WTC11 (cell line): ENCODE measurements at regions not wholly inside any gene's neighbourhood (a gene's known extent, or its start where the extent isn't known, plus 50 kb on each side); places are given as distances from the start of the nearest gene placed in this dataset.

Source experiments
- ATAC-seq: fragments of 200-7000 bp; cut with Tn5 transposase; 2 replicates; pipeline ENCODE4 v1.10.0; 2021; ENCODE audit warnings: mild to moderate bottlenecking, moderate library complexity
- CTCF ChIA-PET: fragments of 300-600 bp; sonication (Branson Sonifier 250); formaldehyde crosslinking; loops from one replicate; lab custom pipeline; 2021; ENCODE audit warnings: antibody characterized with exemption; lab: Charles Lee
- POLR2A ChIA-PET: fragments of 350-600 bp; sonication (Branson Sonifier 250); formaldehyde crosslinking; loops from one replicate; lab custom pipeline; 2021; ENCODE audit warnings: antibody characterized with exemption; lab: Charles Lee
- DNase-seq: peaks from one replicate; pipeline ENCODE4 v3.0.0; 2021; ENCODE audit warnings: low spot score
- H3K27ac Mint-ChIP-seq: 2 replicates; pipeline ENCODE4 v1.8.0; 2021; ENCODE audit warnings: mixed read lengths
- H3K27me3 Mint-ChIP-seq: 2 replicates; pipeline ENCODE4 v1.8.0; 2021; ENCODE audit warnings: low read depth, mild to moderate bottlenecking, moderate library complexity, mixed read lengths
- H3K36me3 Mint-ChIP-seq: 2 replicates; pipeline ENCODE4 v1.8.0; 2021; ENCODE audit warnings: mixed read lengths
- H3K4me1 Mint-ChIP-seq: 2 replicates; pipeline ENCODE4 v1.8.0; 2022; ENCODE audit warnings: mixed read lengths
- H3K4me3 Mint-ChIP-seq: 2 replicates; pipeline ENCODE4 v1.8.0; 2021; ENCODE audit warnings: mild to moderate bottlenecking, moderate library complexity, mixed read lengths
- H3K9me3 Mint-ChIP-seq: 2 replicates; pipeline ENCODE4 v1.8.0; 2021; ENCODE audit warnings: mixed read lengths
- CREB1 ChIP-seq: sonication (generic); formaldehyde crosslinking; IDR thresholded peaks from 2 replicates; pipeline ENCODE4 v1.8.0; 2023; ENCODE audit warnings: mild to moderate bottlenecking, missing genetic modification reagents
- CREM ChIP-seq: sonication (generic); formaldehyde crosslinking; IDR thresholded peaks from 2 replicates; pipeline ENCODE4 v1.8.1; 2022; ENCODE audit warnings: mild to moderate bottlenecking, missing genetic modification reagents, moderate library complexity
- ESRRA ChIP-seq: sonication (generic); formaldehyde crosslinking; IDR thresholded peaks from 2 replicates; pipeline ENCODE4 v1.8.1; 2022; ENCODE audit warnings: mild to moderate bottlenecking, missing genetic modification reagents, borderline replicate concordance
- GRHL2 ChIP-seq: fragments of 250-450 bp; sonication (Bioruptor Pico); IDR thresholded peaks from 2 replicates; pipeline ENCODE4 v1.8.0; 2022; ENCODE audit warnings: mild to moderate bottlenecking, moderate library complexity; ENCODE audit not compliant: insufficient replicate concordance, severe bottlenecking
- IRF2 ChIP-seq: sonication (generic); formaldehyde crosslinking; IDR thresholded peaks from 2 replicates; pipeline ENCODE4 v1.8.0; 2022; ENCODE audit warnings: low read depth, missing genetic modification reagents, borderline replicate concordance
- JAZF1 ChIP-seq: fragments of 250-450 bp; sonication (Bioruptor Pico); IDR thresholded peaks from 2 replicates; pipeline ENCODE4 v1.9.0; 2021; ENCODE audit warnings: moderate library complexity, mild to moderate bottlenecking, inconsistent platforms
- KAT7 ChIP-seq: sonication (generic); formaldehyde crosslinking; IDR thresholded peaks from 2 replicates; pipeline ENCODE4 v1.8.1; 2023; ENCODE audit warnings: missing genetic modification reagents, mild to moderate bottlenecking, borderline replicate concordance
- MXD4 ChIP-seq: fragments of 250-450 bp; sonication (Bioruptor Pico); IDR thresholded peaks from 2 replicates; pipeline ENCODE4 v1.8.0; 2021; ENCODE audit warnings: mild to moderate bottlenecking, moderate library complexity, borderline replicate concordance
- NR2C2 ChIP-seq: sonication (generic); formaldehyde crosslinking; IDR thresholded peaks from 2 replicates; pipeline ENCODE4 v1.8.0; 2022; ENCODE audit warnings: mild to moderate bottlenecking, missing genetic modification reagents
- OVOL2 ChIP-seq: fragments of 250-450 bp; sonication (Bioruptor Pico); IDR thresholded peaks from 2 replicates; pipeline ENCODE4 v1.9.0; 2021; ENCODE audit warnings: mild to moderate bottlenecking, borderline replicate concordance
- PRRX2 ChIP-seq: fragments of 250-450 bp; sonication (Bioruptor Pico); IDR thresholded peaks from 2 replicates; pipeline ENCODE4 v1.8.0; 2021; ENCODE audit warnings: mild to moderate bottlenecking
- SP1 ChIP-seq: sonication (generic); formaldehyde crosslinking; conservative IDR thresholded peaks from 2 replicates; pipeline ENCODE4 v1.8.1; 2022; ENCODE audit warnings: missing genetic modification reagents
- ZBTB21 ChIP-seq: sonication (generic); formaldehyde crosslinking; IDR thresholded peaks from 2 replicates; pipeline ENCODE4 v1.8.1; 2023; ENCODE audit warnings: mild to moderate bottlenecking, missing genetic modification reagents, borderline replicate concordance
- ZNF263 ChIP-seq: sonication (generic); formaldehyde crosslinking; IDR thresholded peaks from 2 replicates; pipeline ENCODE4 v1.8.1; 2022; ENCODE audit warnings: low read depth, mild to moderate bottlenecking, moderate library complexity, missing genetic modification reagents
- ZNF317 ChIP-seq: sonication (generic); formaldehyde crosslinking; IDR thresholded peaks from 2 replicates; pipeline ENCODE4 v1.8.1; 2023; ENCODE audit warnings: low read depth, mild to moderate bottlenecking, moderate library complexity, missing genetic modification reagents, borderline replicate concordance
- ZNF416 ChIP-seq: fragments of 250-450 bp; sonication (Bioruptor Pico); IDR thresholded peaks from 2 replicates; pipeline ENCODE4 v1.9.0; 2021; ENCODE audit warnings: mild to moderate bottlenecking, inconsistent platforms
- ZNF423 ChIP-seq: fragments of 250-450 bp; sonication (Bioruptor Pico); IDR thresholded peaks from 2 replicates; pipeline ENCODE4 v2.1.2; 2022; ENCODE audit warnings: mild to moderate bottlenecking, moderate library complexity
- TF ChIP-seq, protein P1 (sequence below): sonication (generic); formaldehyde crosslinking; IDR thresholded peaks from 2 replicates; pipeline ENCODE4 v1.8.1; 2023; ENCODE audit warnings: mild to moderate bottlenecking, missing genetic modification reagents
- TF ChIP-seq, protein P2 (sequence below): sonication (generic); formaldehyde crosslinking; IDR thresholded peaks from 2 replicates; pipeline ENCODE4 v1.8.0; 2023; ENCODE audit warnings: mild to moderate bottlenecking, missing genetic modification reagents
- TF ChIP-seq, protein P3 (sequence below): fragments of 250-450 bp; sonication (Bioruptor Pico); IDR thresholded peaks from 2 replicates; pipeline ENCODE4 v1.9.0; 2021; ENCODE audit warnings: mild to moderate bottlenecking
- TF ChIP-seq, protein P4 (sequence below): sonication (generic); formaldehyde crosslinking; IDR thresholded peaks from 2 replicates; pipeline ENCODE4 v1.8.1; 2022; ENCODE audit warnings: missing genetic modification reagents, borderline replicate concordance
- TF ChIP-seq, protein P5 (sequence below): sonication (generic); formaldehyde crosslinking; IDR thresholded peaks from 2 replicates; pipeline ENCODE4 v1.8.1; 2022; ENCODE audit warnings: mild to moderate bottlenecking, missing genetic modification reagents, moderate library complexity, borderline replicate concordance
- TF ChIP-seq, protein P6 (sequence below): sonication (generic); formaldehyde crosslinking; IDR thresholded peaks from 2 replicates; pipeline ENCODE4 v1.8.1; 2023; ENCODE audit warnings: mild to moderate bottlenecking, moderate library complexity, missing genetic modification reagents

DNA sequence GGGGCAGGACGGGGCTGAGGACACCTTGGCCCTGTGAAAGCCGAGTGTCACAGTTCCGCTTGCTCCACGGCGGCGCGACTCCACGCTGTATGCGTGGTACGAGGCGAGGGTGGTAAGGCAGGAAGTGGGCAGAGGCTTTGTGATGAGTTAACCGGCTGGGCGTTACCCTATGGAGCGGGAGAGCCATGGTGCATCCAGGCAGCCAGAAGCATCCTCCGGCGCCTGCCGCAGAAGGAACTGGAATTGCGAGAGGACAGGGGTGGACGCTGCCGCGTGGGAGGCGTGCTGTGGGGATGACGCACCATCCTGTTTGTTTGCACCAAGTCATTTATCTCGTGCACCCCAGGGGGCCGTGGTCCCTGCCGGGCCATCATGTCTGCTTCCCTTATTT lies 643.9 kb downstream of the BRD1 start (continued):
- TF ChIP-seq, protein P1, sequence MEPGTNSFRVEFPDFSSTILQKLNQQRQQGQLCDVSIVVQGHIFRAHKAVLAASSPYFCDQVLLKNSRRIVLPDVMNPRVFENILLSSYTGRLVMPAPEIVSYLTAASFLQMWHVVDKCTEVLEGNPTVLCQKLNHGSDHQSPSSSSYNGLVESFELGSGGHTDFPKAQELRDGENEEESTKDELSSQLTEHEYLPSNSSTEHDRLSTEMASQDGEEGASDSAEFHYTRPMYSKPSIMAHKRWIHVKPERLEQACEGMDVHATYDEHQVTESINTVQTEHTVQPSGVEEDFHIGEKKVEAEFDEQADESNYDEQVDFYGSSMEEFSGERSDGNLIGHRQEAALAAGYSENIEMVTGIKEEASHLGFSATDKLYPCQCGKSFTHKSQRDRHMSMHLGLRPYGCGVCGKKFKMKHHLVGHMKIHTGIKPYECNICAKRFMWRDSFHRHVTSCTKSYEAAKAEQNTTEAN (CRISPR knock-in tag): no peak
- no peak for TF ChIP-seq PRRX2 (CRISPR knock-in tag)
- TF ChIP-seq ZNF317 (CRISPR knock-in tag): no peak
- TF ChIP-seq CREM: no peak
- no peak for TF ChIP-seq NR2C2 (CRISPR knock-in tag)
- TF ChIP-seq OVOL2 (CRISPR knock-in tag): no peak
- TF ChIP-seq SP1: no peak
- no peak for TF ChIP-seq ZNF263 (CRISPR knock-in tag)
- TF ChIP-seq, protein P2, sequence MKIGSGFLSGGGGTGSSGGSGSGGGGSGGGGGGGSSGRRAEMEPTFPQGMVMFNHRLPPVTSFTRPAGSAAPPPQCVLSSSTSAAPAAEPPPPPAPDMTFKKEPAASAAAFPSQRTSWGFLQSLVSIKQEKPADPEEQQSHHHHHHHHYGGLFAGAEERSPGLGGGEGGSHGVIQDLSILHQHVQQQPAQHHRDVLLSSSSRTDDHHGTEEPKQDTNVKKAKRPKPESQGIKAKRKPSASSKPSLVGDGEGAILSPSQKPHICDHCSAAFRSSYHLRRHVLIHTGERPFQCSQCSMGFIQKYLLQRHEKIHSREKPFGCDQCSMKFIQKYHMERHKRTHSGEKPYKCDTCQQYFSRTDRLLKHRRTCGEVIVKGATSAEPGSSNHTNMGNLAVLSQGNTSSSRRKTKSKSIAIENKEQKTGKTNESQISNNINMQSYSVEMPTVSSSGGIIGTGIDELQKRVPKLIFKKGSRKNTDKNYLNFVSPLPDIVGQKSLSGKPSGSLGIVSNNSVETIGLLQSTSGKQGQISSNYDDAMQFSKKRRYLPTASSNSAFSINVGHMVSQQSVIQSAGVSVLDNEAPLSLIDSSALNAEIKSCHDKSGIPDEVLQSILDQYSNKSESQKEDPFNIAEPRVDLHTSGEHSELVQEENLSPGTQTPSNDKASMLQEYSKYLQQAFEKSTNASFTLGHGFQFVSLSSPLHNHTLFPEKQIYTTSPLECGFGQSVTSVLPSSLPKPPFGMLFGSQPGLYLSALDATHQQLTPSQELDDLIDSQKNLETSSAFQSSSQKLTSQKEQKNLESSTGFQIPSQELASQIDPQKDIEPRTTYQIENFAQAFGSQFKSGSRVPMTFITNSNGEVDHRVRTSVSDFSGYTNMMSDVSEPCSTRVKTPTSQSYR: no peak
- no peak for TF ChIP-seq MXD4

DNA sequence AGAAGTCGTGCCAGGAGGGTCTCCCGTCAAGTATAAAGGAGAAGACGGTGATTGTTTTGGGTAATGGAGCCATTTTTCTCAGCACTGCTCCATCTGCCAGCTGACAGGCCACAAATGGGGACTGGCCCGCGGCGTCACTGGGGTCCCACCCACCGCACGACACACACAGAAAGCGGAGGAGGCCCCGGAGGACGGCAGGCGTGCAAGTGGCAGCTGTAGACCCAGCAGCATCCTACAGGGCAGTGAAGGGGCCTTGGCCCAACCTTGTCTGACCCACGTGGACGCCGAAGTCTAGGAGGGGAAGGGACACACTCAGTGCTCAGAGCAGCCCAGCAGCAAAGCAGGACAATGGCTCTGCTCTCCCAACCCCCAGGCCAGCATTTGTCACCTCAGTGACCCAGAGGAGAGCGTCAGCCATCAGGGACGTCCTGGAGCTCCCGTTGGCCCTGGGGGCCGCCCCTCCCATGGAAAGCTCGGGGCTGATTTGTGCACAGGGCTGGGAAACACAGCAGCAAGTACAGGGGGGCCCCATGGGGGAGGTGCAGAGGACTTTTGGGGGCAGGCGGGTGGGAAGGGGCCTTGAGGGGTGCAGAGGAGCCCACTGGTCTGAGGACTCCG lies 644.4 kb downstream of the BRD1 start:
- H3K4me3 Mint-ChIP-seq: no peak overlapping the region
- DNase-seq (no peak), ATAC-seq (no peak)
- H3K9me3 Mint-ChIP-seq: peaks cover 11% of the 10 kb centered on the region
- H3K27me3 Mint-ChIP-seq: no peaks in the 10 kb centered on the region; the same call in 1 of the 2 replicates
- ChIA-PET POLR2A (no interaction called here), CTCF (interaction anchor here (1.5 to 1.8 kb wide), 2 partner anchors 122 to 137 kb away, joined by 4 to 7 read pairs; no protein-coding TSS in a partner anchor)
- H3K27ac Mint-ChIP-seq: no peak overlapping the region
- no peaks in the 10 kb centered on the region for H3K36me3 Mint-ChIP-seq
- no peaks in the 10 kb centered on the region for H3K4me1 Mint-ChIP-seq
- TF ChIP-seq ZNF416 (CRISPR knock-in tag) (no peak), ZNF423 (no peak), ZNF317 (CRISPR knock-in tag) (no peak), ZBTB21 (no peak), KAT7 (CRISPR knock-in tag) (no peak), CREM (no peak), JAZF1 (CRISPR knock-in tag) (no peak), IRF2 (CRISPR knock-in tag) (no peak), GRHL2 (CRISPR knock-in tag) (no peak), CREB1 (CRISPR knock-in tag) (no peak), ESRRA (no peak)
- TF ChIP-seq, protein P3, sequence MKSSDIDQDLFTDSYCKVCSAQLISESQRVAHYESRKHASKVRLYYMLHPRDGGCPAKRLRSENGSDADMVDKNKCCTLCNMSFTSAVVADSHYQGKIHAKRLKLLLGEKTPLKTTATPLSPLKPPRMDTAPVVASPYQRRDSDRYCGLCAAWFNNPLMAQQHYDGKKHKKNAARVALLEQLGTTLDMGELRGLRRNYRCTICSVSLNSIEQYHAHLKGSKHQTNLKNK: no peak
- TF ChIP-seq, protein P4, sequence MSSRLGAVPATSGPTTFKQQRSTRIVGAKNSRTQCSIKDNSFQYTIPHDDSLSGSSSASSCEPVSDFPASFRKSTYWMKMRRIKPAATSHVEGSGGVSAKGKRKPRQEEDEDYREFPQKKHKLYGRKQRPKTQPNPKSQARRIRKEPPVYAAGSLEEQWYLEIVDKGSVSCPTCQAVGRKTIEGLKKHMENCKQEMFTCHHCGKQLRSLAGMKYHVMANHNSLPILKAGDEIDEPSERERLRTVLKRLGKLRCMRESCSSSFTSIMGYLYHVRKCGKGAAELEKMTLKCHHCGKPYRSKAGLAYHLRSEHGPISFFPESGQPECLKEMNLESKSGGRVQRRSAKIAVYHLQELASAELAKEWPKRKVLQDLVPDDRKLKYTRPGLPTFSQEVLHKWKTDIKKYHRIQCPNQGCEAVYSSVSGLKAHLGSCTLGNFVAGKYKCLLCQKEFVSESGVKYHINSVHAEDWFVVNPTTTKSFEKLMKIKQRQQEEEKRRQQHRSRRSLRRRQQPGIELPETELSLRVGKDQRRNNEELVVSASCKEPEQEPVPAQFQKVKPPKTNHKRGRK (CRISPR knock-in tag): no peak
- TF ChIP-seq, protein P5, sequence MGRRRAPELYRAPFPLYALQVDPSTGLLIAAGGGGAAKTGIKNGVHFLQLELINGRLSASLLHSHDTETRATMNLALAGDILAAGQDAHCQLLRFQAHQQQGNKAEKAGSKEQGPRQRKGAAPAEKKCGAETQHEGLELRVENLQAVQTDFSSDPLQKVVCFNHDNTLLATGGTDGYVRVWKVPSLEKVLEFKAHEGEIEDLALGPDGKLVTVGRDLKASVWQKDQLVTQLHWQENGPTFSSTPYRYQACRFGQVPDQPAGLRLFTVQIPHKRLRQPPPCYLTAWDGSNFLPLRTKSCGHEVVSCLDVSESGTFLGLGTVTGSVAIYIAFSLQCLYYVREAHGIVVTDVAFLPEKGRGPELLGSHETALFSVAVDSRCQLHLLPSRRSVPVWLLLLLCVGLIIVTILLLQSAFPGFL (CRISPR knock-in tag): no peak
- TF ChIP-seq, protein P6, sequence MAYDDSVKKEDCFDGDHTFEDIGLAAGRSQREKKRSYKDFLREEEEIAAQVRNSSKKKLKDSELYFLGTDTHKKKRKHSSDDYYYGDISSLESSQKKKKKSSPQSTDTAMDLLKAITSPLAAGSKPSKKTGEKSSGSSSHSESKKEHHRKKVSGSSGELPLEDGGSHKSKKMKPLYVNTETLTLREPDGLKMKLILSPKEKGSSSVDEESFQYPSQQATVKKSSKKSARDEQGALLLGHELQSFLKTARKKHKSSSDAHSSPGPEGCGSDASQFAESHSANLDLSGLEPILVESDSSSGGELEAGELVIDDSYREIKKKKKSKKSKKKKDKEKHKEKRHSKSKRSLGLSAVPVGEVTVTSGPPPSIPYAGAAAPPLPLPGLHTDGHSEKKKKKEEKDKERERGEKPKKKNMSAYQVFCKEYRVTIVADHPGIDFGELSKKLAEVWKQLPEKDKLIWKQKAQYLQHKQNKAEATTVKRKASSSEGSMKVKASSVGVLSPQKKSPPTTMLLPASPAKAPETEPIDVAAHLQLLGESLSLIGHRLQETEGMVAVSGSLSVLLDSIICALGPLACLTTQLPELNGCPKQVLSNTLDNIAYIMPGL: no peak
